Osteocyte (in vitro differentiated cells): ENCODE measurements at regions not wholly inside any gene's neighbourhood (a gene's known extent, or its start where the extent isn't known, plus 50 kb on each side); places are given as distances from the start of the nearest gene placed in this dataset.
A peak's percentile ranks its signal among the peaks of the same experiment; 100 is the strongest.

Source experiments
- DNase-seq: peaks from one replicate; pipeline ENCODE4 v3.0.0; 2021; ENCODE audit warnings: mixed read lengths; ENCODE audit not compliant: unreplicated experiment; ENCODE audit errors: extremely low spot score
- H3K27ac Mint-ChIP-seq: one replicate; pipeline ENCODE4 v1.8.0; 2021; ENCODE audit warnings: mild to moderate bottlenecking, mixed read lengths; ENCODE audit not compliant: unreplicated experiment
- H3K27me3 Mint-ChIP-seq: one replicate; pipeline ENCODE4 v1.8.0; 2021; ENCODE audit warnings: mixed read lengths; ENCODE audit not compliant: unreplicated experiment
- H3K36me3 Mint-ChIP-seq: one replicate; pipeline ENCODE4 v1.8.0; 2021; ENCODE audit warnings: mixed read lengths; ENCODE audit not compliant: unreplicated experiment
- H3K4me1 Mint-ChIP-seq: one replicate; pipeline ENCODE4 v1.8.0; 2021; ENCODE audit warnings: mixed read lengths; ENCODE audit not compliant: unreplicated experiment
- H3K4me3 Mint-ChIP-seq: one replicate; pipeline ENCODE4 v1.8.0; 2021; ENCODE audit warnings: mild to moderate bottlenecking, moderate library complexity, mixed read lengths; ENCODE audit not compliant: unreplicated experiment
- H3K9me3 Mint-ChIP-seq: one replicate; pipeline ENCODE4 v1.8.0; 2021; ENCODE audit warnings: mixed read lengths; ENCODE audit not compliant: unreplicated experiment
- CTCF ChIP-seq: fragments of 200-600 bp; sonication (generic); IDR thresholded peaks from 2 replicates; pipeline ENCODE4 v1.5.0; 2021; ENCODE audit warnings: antibody characterized with exemption, mild to moderate bottlenecking, moderate library complexity

DNA sequence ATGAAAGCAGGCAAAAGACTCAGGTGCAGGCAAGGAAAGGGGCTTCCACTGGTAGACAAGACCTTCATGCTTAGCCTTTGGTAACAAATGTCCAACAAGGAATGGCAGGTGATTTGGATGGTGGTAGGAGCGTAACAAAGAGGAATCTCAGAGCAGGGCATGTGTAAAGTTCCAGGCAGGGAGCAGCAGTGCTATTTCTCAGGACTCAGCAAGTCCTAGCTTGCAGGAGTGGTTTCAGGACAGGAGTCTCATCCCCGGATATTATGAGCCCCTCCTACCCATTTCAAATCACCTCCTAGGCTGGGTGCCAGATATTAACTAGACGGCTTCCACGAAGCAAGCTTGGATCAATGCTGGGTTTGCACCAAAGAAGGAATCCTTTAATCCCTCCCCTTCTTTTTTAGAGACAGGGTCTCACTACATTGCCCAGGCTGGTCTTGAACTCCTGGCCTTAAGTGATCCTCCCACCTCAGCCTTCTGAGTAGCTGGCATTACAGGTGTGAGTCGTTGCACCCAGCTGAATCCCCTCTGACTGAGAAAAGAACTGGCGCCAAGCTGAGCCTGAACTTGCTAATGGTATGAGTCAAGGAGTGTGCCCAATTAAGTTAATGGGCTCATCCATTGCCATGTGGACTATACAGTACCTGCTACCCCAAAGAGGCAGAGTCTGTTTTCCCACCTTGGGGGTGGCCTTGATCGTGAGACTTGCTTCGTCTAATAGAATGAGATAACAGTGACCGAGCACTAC, 190.3 kb downstream of the ARL4C start:
- Mint-ChIP-seq H3K36me3 (no peaks in the 10 kb centered on the region), H3K4me3 (no peak overlapping the region), H3K4me1 (peaks cover 43% of the 10 kb centered on the region), H3K27me3 (no peaks in the 10 kb centered on the region), H3K27ac (peak overlapping the region; percentile 27), H3K9me3 (peaks cover 4% of the 10 kb centered on the region)
- no peak for DNase-seq
- TF ChIP-seq CTCF: no peak

DNA sequence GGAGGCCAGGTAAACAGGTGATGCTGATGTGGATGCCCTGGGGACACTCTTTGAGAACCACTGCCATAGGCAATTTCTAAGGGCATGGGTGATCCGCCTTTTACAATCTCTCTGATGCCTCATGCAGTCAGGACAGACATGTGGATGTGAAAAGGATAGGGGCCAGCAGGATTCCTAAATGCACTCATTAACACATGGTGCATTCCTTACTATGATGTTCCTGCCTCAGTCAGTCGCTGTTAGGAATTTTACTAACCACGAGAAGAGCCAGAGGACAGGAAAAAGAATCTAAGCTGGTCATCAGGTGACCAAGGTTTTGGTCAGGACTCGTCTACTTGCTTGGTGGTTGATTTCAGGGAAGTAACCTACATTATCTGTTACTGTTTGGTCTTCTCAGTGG, 191.0 kb downstream of the ARL4C start:
- Mint-ChIP-seq H3K4me1 (peaks cover 46% of the 10 kb centered on the region), H3K27ac (peak overlapping the region; percentile 27), H3K36me3 (no peaks in the 10 kb centered on the region), H3K27me3 (no peaks in the 10 kb centered on the region), H3K4me3 (no peak overlapping the region), H3K9me3 (peaks cover 4% of the 10 kb centered on the region)
- TF ChIP-seq CTCF: no peak
- no peak for DNase-seq

DNA sequence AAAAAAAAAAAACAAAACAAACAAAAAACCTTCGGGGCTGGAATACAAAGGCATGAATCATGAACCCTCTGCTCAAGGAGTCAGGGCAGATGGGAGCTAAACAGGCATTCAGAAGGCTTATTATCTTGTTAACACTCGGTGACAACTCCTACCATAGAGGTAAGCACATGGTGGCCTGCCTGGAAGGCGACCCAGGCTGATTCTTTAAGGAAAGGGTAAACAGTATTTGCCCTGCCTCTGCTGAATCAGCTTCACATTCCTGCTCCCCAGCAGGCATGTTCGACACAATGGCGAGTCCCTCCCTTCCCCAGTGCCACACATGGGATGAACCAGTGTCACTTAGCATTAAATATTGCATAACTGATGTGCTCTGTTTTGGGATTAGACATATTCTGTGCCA, 191.9 kb downstream of the ARL4C start:
- no peak for TF ChIP-seq CTCF
- Mint-ChIP-seq H3K27ac (peak overlapping the region; percentile 59), H3K4me3 (no peak overlapping the region), H3K9me3 (peaks cover 4% of the 10 kb centered on the region), H3K36me3 (no peaks in the 10 kb centered on the region), H3K4me1 (peaks cover 46% of the 10 kb centered on the region), H3K27me3 (no peaks in the 10 kb centered on the region)
- no peak for DNase-seq

DNA sequence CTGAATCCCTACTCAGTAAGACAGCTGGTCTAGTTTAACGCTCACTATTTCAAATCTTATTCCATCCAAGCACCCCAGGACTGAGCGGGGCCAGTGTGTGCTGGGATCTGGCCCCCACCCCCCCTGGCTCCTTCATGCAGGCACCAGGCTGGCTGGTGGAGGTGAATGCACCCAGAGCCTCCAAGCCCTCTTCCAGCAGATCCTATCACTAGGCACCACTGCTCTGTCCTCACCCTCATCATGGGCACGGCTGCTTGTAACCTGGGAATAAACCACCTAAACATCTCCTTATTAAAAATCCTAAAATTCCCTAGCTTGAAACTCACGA, 194.3 kb downstream of the ARL4C start:
- Mint-ChIP-seq H3K27me3 (no peaks in the 10 kb centered on the region), H3K4me1 (peaks cover 32% of the 10 kb centered on the region), H3K36me3 (no peaks in the 10 kb centered on the region), H3K9me3 (peaks cover 4% of the 10 kb centered on the region), H3K4me3 (no peak overlapping the region), H3K27ac (no peak overlapping the region)
- DNase-seq: no peak
- no peak for TF ChIP-seq CTCF

DNA sequence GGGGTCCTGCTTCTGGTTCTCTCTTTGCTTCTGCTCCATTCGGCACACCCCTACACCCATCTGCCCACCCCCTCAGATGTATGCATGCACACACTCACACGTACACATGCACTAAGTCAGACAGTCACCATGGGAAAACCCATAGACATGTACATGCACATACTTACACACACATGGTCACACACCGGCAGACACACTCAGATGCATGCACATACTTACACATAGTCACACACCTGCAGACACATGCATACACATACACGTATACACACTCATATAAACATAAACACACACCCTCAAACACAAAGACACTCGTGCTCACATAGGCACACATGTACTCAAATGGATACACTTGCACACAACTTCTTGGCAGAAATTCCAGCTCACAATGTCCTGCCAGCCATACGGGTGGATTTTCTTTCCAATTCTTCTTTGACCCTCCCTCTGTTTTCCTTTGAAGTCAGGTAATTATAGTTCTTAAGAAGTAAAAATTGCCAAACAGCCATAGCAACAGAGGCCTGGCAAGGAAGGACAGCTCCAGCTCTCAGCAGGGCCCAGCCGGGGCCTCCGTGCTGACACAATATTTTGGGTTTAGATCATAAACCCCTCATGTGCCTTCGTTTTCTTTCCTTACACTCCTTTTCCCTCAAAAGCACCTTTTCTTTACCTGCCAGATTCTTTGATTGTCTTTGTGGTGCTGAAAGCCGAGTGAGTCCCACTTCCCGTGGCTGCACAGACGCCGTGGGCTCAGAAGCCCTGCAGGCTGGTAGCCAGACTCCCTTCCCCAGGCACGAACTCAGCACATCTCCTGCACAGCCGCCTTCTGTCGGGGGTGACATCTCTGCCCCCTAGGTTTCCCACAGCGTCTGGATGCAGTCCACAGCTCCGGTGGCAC, 195.7 kb downstream of the ARL4C start:
- no peak for TF ChIP-seq CTCF
- Mint-ChIP-seq H3K4me3 (no peak overlapping the region), H3K36me3 (no peaks in the 10 kb centered on the region), H3K4me1 (peaks cover 27% of the 10 kb centered on the region), H3K9me3 (no peaks in the 10 kb centered on the region), H3K27me3 (no peaks in the 10 kb centered on the region), H3K27ac (no peak overlapping the region)
- DNase-seq: no peak
